ENCODE measurements at regions not wholly inside any gene's neighbourhood (a gene's known extent, or its start where the extent isn't known, plus 50 kb on each side); places are given as distances from the start of the nearest gene placed in this dataset.

- TF ChIP-seq YY1 (IDR thresholded peaks at IDR 0.05; ENCODE audit: low read depth) (no peak), TEAD4 (IDR thresholded peaks at IDR 0.05) (no peak), TAF1 (IDR thresholded peaks at IDR 0.05; ENCODE audit: low read depth) (no peak), EP300 (IDR thresholded peaks at IDR 0.05; ENCODE audit: borderline replicate concordance) (no peak), USF1 (IDR thresholded peaks at IDR 0.05) (no peak), REST (IDR thresholded peaks at IDR 0.05; ENCODE audit: low read depth) (no peak), CEBPB (IDR thresholded peaks at IDR 0.05) (no peak), ZBTB7A (IDR thresholded peaks at IDR 0.05; ENCODE audit: low read depth) (no peak), FOXM1 (IDR thresholded peaks at IDR 0.05; ENCODE audit: borderline replicate concordance, low read depth) (no peak), RAD21 (IDR thresholded peaks at IDR 0.05; ENCODE audit: low read depth) (no peak)
Observed at GRCh38 chr2:192969055-192969454, 774.3 kb upstream of the TMEFF2 start.
